Astrocyte of the cerebellum (primary cell): ENCODE measurements at regions not wholly inside any gene's neighbourhood (a gene's known extent, or its start where the extent isn't known, plus 50 kb on each side); places are given as distances from the start of the nearest gene placed in this dataset.

Experiments used
- DNase-seq: peaks from one replicate; pipeline ENCODE4 v3.0.0-alpha.2; 2011; ENCODE audit warnings: low read depth
- H3K4me3 ChIP-seq: 2 replicates; pipeline ENCODE4 v1.5.1; 2011; ENCODE audit warnings: mild to moderate bottlenecking, low read depth, low read length, moderate library complexity
- CTCF ChIP-seq: IDR thresholded peaks from 2 replicates; pipeline ENCODE4 v1.5.1; 2012; ENCODE audit warnings: low read length, low read depth, moderate library complexity, mild to moderate bottlenecking; ENCODE audit errors: missing control alignments
- in situ Hi-C: cut with HindIII; loops from 2 replicates; pipeline ENCODE4 v1.10.0; 2017; ENCODE audit warnings: low sequenced_read_pairs

GRCh38 chr5:152329207-152329606 is 75.9 kb downstream of the NMUR2 start:
- no peak for TF ChIP-seq CTCF
- no peak overlapping the region for H3K4me3 ChIP-seq
- in situ Hi-C loops, result no loop called here
- DNase-seq, result no peak

- no peak overlapping the region for H3K4me3 ChIP-seq
- in situ Hi-C loops, result no loop called here
- TF ChIP-seq CTCF, result no peak
- DNase-seq, result no peak
Measured at GRCh38 chr5:152315942-152316341, 89.1 kb downstream of the NMUR2 start.

- in situ Hi-C loops, result no loop called here
- DNase-seq, result no peak
- TF ChIP-seq CTCF, result no peak
- H3K4me3 ChIP-seq, result no peak overlapping the region
Measured at GRCh38 chr5:152314196-152314829, 90.8 kb downstream of the NMUR2 start.

- in situ Hi-C loops, result loop anchor here (10.0 kb wide), 1 partner anchor 75 kb away; no protein-coding TSS in a partner anchor
- no peak overlapping the region for H3K4me3 ChIP-seq
- TF ChIP-seq CTCF, result no peak
- no peak for DNase-seq
Measured at GRCh38 chr5:152309926-152310450, 95.1 kb downstream of the NMUR2 start.

- DNase-seq, result no peak
- no peak for TF ChIP-seq CTCF
- in situ Hi-C loops, result loop anchor here (10.0 kb wide), 1 partner anchor 72 kb away; no protein-coding TSS in a partner anchor
- no peak overlapping the region for H3K4me3 ChIP-seq
Measured at GRCh38 chr5:152306386-152306785, 98.7 kb downstream of the NMUR2 start.

- in situ Hi-C loops, result loop anchor here (10.0 kb wide), 1 partner anchor 71 kb away; no protein-coding TSS in a partner anchor
- no peak for DNase-seq
- H3K4me3 ChIP-seq, result no peak overlapping the region
- TF ChIP-seq CTCF, result no peak
Measured at GRCh38 chr5:152305525-152305924, 99.6 kb downstream of the NMUR2 start.
